ENCODE measurements at regions not wholly inside any gene's neighbourhood (a gene's known extent, or its start where the extent isn't known, plus 50 kb on each side); places are given as distances from the start of the nearest gene placed in this dataset.
A peak's percentile ranks its signal among the peaks of the same experiment; 100 is the strongest.

GRCh38 chr4:62550121-62550520 lies 1350.0 kb downstream of the ADGRL3 start:
- intact Hi-C loops (cut with DNase I; ENCODE audit: low total_unique reads) (no loop called here), in situ Hi-C loops (cut with MboI; ENCODE audit: low pct_ligation_motif_present in 1 of 4, low pct_unique_long_range_greater_than_20kb in 1 of 4, low sequenced_read_pairs in 3 of 4) (no loop called here)
- H3K4me1 ChIP-seq, result peaks cover 0 to 11% (median 5%) of the 10 kb centered on the region in 4 donors
- no peaks in the 10 kb centered on the region for H3K27me3 ChIP-seq
- no peaks in the 10 kb centered on the region for H3K9me3 ChIP-seq
- H3K36me3 ChIP-seq, result no peaks in the 10 kb centered on the region
- WGBS, 2 donors (ENCODE audit: low coverage in 1 of 2), result 58 to 65% methylated on average over 2 of the region's 2 CpGs
- H3K27ac ChIP-seq, result peak overlapping the region in 1 of 4 donors; percentile 36
- DNase-seq, result no peak
- no peak overlapping the region for H3K4me3 ChIP-seq
- TF ChIP-seq POLR2A (IDR thresholded peaks at IDR 0.05) (no peak), EP300 (IDR thresholded peaks at IDR 0.05; ENCODE audit: low read depth) (no peak), CTCF (IDR thresholded peaks at IDR 0.05) (no peak), POLR2AphosphoS5 (IDR thresholded peaks at IDR 0.05) (no peak)

- intact Hi-C loops (cut with DNase I; ENCODE audit: low total_unique reads), result no loop called here
- H3K4me3 ChIP-seq, result no peak overlapping the region
- in situ Hi-C loops (cut with MboI; ENCODE audit: low pct_ligation_motif_present in 1 of 4, low pct_unique_long_range_greater_than_20kb in 1 of 4, low sequenced_read_pairs in 3 of 4), result no loop called here
- H3K4me1 ChIP-seq, result peaks cover 0 to 11% (median 5%) of the 10 kb centered on the region in 4 donors
- no peak for DNase-seq
- WGBS, 2 donors (ENCODE audit: low coverage in 1 of 2), result 40 to 77% methylated on average over 1 of the region's 1 CpG
- no peaks in the 10 kb centered on the region for H3K36me3 ChIP-seq
- H3K9me3 ChIP-seq, result no peaks in the 10 kb centered on the region
- peak overlapping the region in 1 of 4 donors; percentile 36 for H3K27ac ChIP-seq
- no peak for TF ChIP-seq CTCF (IDR thresholded peaks at IDR 0.05)
- no peak for TF ChIP-seq POLR2AphosphoS5 (IDR thresholded peaks at IDR 0.05)
- TF ChIP-seq POLR2A (IDR thresholded peaks at IDR 0.05), result no peak
- TF ChIP-seq EP300 (IDR thresholded peaks at IDR 0.05; ENCODE audit: low read depth), result no peak
- no peaks in the 10 kb centered on the region for H3K27me3 ChIP-seq
Observed at GRCh38 chr4:62549601-62550000, 1349.5 kb downstream of the ADGRL3 start.

- Histone ChIP-seq H3K9me3 (no peaks in the 10 kb centered on the region), H3K4me1 (peaks cover 0 to 11% (median 5%) of the 10 kb centered on the region in 4 donors), H3K27ac (no peak overlapping the region), H3K36me3 (no peaks in the 10 kb centered on the region), H3K4me3 (no peak overlapping the region), H3K27me3 (no peaks in the 10 kb centered on the region)
- DNase-seq, result no peak
- in situ Hi-C loops (cut with MboI; ENCODE audit: low pct_ligation_motif_present in 1 of 4, low pct_unique_long_range_greater_than_20kb in 1 of 4, low sequenced_read_pairs in 3 of 4), result no loop called here
- intact Hi-C loops (cut with DNase I; ENCODE audit: low total_unique reads), result no loop called here
- TF ChIP-seq POLR2AphosphoS5 (IDR thresholded peaks at IDR 0.05) (no peak), EP300 (IDR thresholded peaks at IDR 0.05; ENCODE audit: low read depth) (no peak), POLR2A (IDR thresholded peaks at IDR 0.05) (no peak), CTCF (IDR thresholded peaks at IDR 0.05) (no peak)
Observed at GRCh38 chr4:62548765-62549164, 1348.6 kb downstream of the ADGRL3 start.

GRCh38 chr4:62548108-62548524 lies 1348.0 kb downstream of the ADGRL3 start:
- H3K4me1 ChIP-seq, result peaks cover 0 to 11% (median 5%) of the 10 kb centered on the region in 4 donors
- DNase-seq, result no peak
- no peaks in the 10 kb centered on the region for H3K27me3 ChIP-seq
- H3K4me3 ChIP-seq, result no peak overlapping the region
- H3K27ac ChIP-seq, result no peak overlapping the region
- H3K36me3 ChIP-seq, result no peaks in the 10 kb centered on the region
- no peaks in the 10 kb centered on the region for H3K9me3 ChIP-seq
- in situ Hi-C loops (cut with MboI; ENCODE audit: low pct_ligation_motif_present in 1 of 4, low pct_unique_long_range_greater_than_20kb in 1 of 4, low sequenced_read_pairs in 3 of 4) (no loop called here), intact Hi-C loops (cut with DNase I; ENCODE audit: low total_unique reads) (no loop called here)
- 71 to 82% methylated on average over 7 to 13 of the region's 13 CpGs for WGBS, 2 donors (ENCODE audit: low coverage in 1 of 2)
- TF ChIP-seq EP300 (IDR thresholded peaks at IDR 0.05; ENCODE audit: low read depth), result no peak
- TF ChIP-seq CTCF (IDR thresholded peaks at IDR 0.05), result no peak
